Left lung (tissue), 4 donors: ENCODE measurements at regions not wholly inside any gene's neighbourhood (a gene's known extent, or its start where the extent isn't known, plus 50 kb on each side); places are given as distances from the start of the nearest gene placed in this dataset.
A peak's percentile ranks its signal among the peaks of the same experiment; 100 is the strongest.

Source experiments
- ATAC-seq: fragments of 200-7000 bp; cut with Tn5 transposase; one replicate; pipeline ENCODE4 v1.9.1; 2020; ENCODE audit warnings: moderate library complexity
- DNase-seq, 4 donors: peaks; one replicate each; pipeline ENCODE4 v3.0.0-alpha.2; 2013 to 2020
- H3K27ac ChIP-seq, 2 donors: fragments of 200-600 bp; sonication (generic) in 1 of 2; one replicate each; pipeline versions ENCODE4 v1.5.0 to v1.8.0; 2020 to 2021
- H3K27me3 ChIP-seq, 2 donors: fragments of 200-600 bp; sonication (generic) in 1 of 2; one replicate each; pipeline versions ENCODE4 v1.5.0 to v1.8.0; 2020 to 2021
- H3K36me3 ChIP-seq, 2 donors: fragments of 200-600 bp; sonication (generic) in 1 of 2; one replicate each; pipeline versions ENCODE4 v1.5.0 to v1.8.0; 2020 to 2021
- H3K4me1 ChIP-seq, 2 donors: fragments of 200-600 bp; one replicate each; pipeline ENCODE4 v1.8.0; 2021
- H3K4me3 ChIP-seq, 2 donors: fragments of 200-600 bp; sonication (generic) in 1 of 2; one replicate each; pipeline versions ENCODE4 v1.5.0 to v1.8.0; 2020 to 2021; ENCODE audit warnings: mild to moderate bottlenecking in 1 of 2
- H3K9me3 ChIP-seq, 2 donors: fragments of 200-600 bp; sonication (generic) in 1 of 2; one replicate each; pipeline versions ENCODE4 v1.5.0 to v1.8.0; 2020 to 2021
- CTCF ChIP-seq, 2 donors: fragments of 200-600 bp; sonication (generic) in 1 of 2; IDR thresholded peaks; one replicate each; pipeline versions ENCODE4 v1.5.0 to v1.8.0; 2021; ENCODE audit warnings: antibody characterized with exemption in 2 of 2
- intact Hi-C, 2 donors: fragments of 100-400 bp; cut with DNase I; formaldehyde crosslinking; loops; one replicate each; pipeline versions ENCODE4 v1.11.2 to v1.14.2; 2022
- donor health status: DM: no; HTN: yes; CAD: no.
- donor health status: DM: no; HTN: no; CAD: no.

- H3K4me1 ChIP-seq, result no peaks in the 10 kb centered on the region
- no peak for TF ChIP-seq CTCF (IDR thresholded peaks at IDR 0.05)
- no peak overlapping the region for H3K27ac ChIP-seq
- H3K9me3 ChIP-seq, result no peaks in the 10 kb centered on the region
- intact Hi-C loops, result no loop called here
- no peaks in the 10 kb centered on the region for H3K27me3 ChIP-seq
- H3K36me3 ChIP-seq, result no peaks in the 10 kb centered on the region
- no peak overlapping the region for H3K4me3 ChIP-seq
- ATAC-seq, result no peak
- DNase-seq, result no peak
These were observed 805.6 kb upstream of the EEF2KMT start for GRCh38 chr16:5903153-5903552.

GRCh38 chr16:5900046-5900445 is 802.5 kb upstream of the EEF2KMT start:
- intact Hi-C loops, result no loop called here
- ATAC-seq (no peak), DNase-seq (no peak)
- no peak for TF ChIP-seq CTCF (IDR thresholded peaks at IDR 0.05)
- no peaks in the 10 kb centered on the region for H3K4me1 ChIP-seq
- H3K27ac ChIP-seq, result no peak overlapping the region
- H3K27me3 ChIP-seq, result no peaks in the 10 kb centered on the region
- no peak overlapping the region for H3K4me3 ChIP-seq
- no peaks in the 10 kb centered on the region for H3K36me3 ChIP-seq
- no peaks in the 10 kb centered on the region for H3K9me3 ChIP-seq

- intact Hi-C loops, result no loop called here
- Histone ChIP-seq H3K4me3 (no peak overlapping the region), H3K4me1 (no peaks in the 10 kb centered on the region), H3K36me3 (no peaks in the 10 kb centered on the region), H3K9me3 (no peaks in the 10 kb centered on the region), H3K27ac (no peak overlapping the region), H3K27me3 (no peaks in the 10 kb centered on the region)
- peak in 1 of 4 donors; percentile 1 for DNase-seq
- ATAC-seq, result no peak
- no peak for TF ChIP-seq CTCF (IDR thresholded peaks at IDR 0.05)
These were observed 798.4 kb upstream of the EEF2KMT start for GRCh38 chr16:5895976-5896375.

- ATAC-seq, result no peak
- TF ChIP-seq CTCF (IDR thresholded peaks at IDR 0.05), result no peak
- H3K27me3 ChIP-seq, result no peaks in the 10 kb centered on the region
- no peaks in the 10 kb centered on the region for H3K9me3 ChIP-seq
- no peak for DNase-seq
- no peak overlapping the region for H3K4me3 ChIP-seq
- intact Hi-C loops, result no loop called here
- H3K4me1 ChIP-seq, result no peaks in the 10 kb centered on the region
- no peaks in the 10 kb centered on the region for H3K36me3 ChIP-seq
- H3K27ac ChIP-seq, result no peak overlapping the region
These were observed 797.5 kb upstream of the EEF2KMT start for GRCh38 chr16:5895137-5895536.

GRCh38 chr16:5891296-5891695 is 793.7 kb upstream of the EEF2KMT start:
- Histone ChIP-seq H3K4me3 (no peak overlapping the region), H3K9me3 (no peaks in the 10 kb centered on the region), H3K4me1 (no peaks in the 10 kb centered on the region), H3K36me3 (no peaks in the 10 kb centered on the region), H3K27me3 (no peaks in the 10 kb centered on the region), H3K27ac (no peak overlapping the region)
- ATAC-seq (no peak), DNase-seq (no peak)
- TF ChIP-seq CTCF (IDR thresholded peaks at IDR 0.05), result no peak
- intact Hi-C loops, result no loop called here
